ENCODE measurements at regions not wholly inside any gene's neighbourhood (a gene's known extent, or its start where the extent isn't known, plus 50 kb on each side); places are given as distances from the start of the nearest gene placed in this dataset.

GRCh38 chr4:4696530-4696929 is 154.7 kb upstream of the STX18 start:
- TF ChIP-seq CTCF (IDR thresholded peaks at IDR 0.05; ENCODE audit: poor library complexity, severe bottlenecking): no peak
- H3K27me3 ChIP-seq (ENCODE audit: insufficient read depth, poor library complexity, severe bottlenecking): no peaks in the 10 kb centered on the region
- H3K4me3 ChIP-seq (ENCODE audit: severe bottlenecking): no peak overlapping the region
- DNase-seq (ENCODE audit: low spot score): no peak
- ATAC-seq (ENCODE audit: low read depth): no peak
- H3K4me1 ChIP-seq (ENCODE audit: insufficient read depth, poor library complexity, severe bottlenecking): no peaks in the 10 kb centered on the region
- no peaks in the 10 kb centered on the region for H3K36me3 ChIP-seq (ENCODE audit: low read depth)
- no peak overlapping the region for H3K27ac ChIP-seq (ENCODE audit: poor library complexity, severe bottlenecking)
- no peaks in the 10 kb centered on the region for H3K9me3 ChIP-seq (ENCODE audit: severe bottlenecking)

- no peak for ATAC-seq (ENCODE audit: low read depth)
Measured at GRCh38 chr4:4695497-4695896, 153.6 kb upstream of the STX18 start.

GRCh38 chr4:4694827-4695226 is 153.0 kb upstream of the STX18 start:
- Histone ChIP-seq H3K27me3 (ENCODE audit: insufficient read depth, poor library complexity, severe bottlenecking) (no peaks in the 10 kb centered on the region), H3K27ac (ENCODE audit: poor library complexity, severe bottlenecking) (no peak overlapping the region), H3K4me3 (ENCODE audit: severe bottlenecking) (no peak overlapping the region), H3K9me3 (ENCODE audit: severe bottlenecking) (no peaks in the 10 kb centered on the region), H3K4me1 (ENCODE audit: insufficient read depth, poor library complexity, severe bottlenecking) (no peaks in the 10 kb centered on the region), H3K36me3 (ENCODE audit: low read depth) (no peaks in the 10 kb centered on the region)
- no peak for DNase-seq (ENCODE audit: low spot score)
- ATAC-seq (ENCODE audit: low read depth): no peak
- TF ChIP-seq CTCF (IDR thresholded peaks at IDR 0.05; ENCODE audit: poor library complexity, severe bottlenecking): no peak

More at GRCh38 chr4:4695497-4695896, 153.6 kb upstream of the STX18 start:
- no peak for DNase-seq (ENCODE audit: low spot score)
- Histone ChIP-seq H3K27ac (ENCODE audit: poor library complexity, severe bottlenecking) (no peak overlapping the region), H3K9me3 (ENCODE audit: severe bottlenecking) (no peaks in the 10 kb centered on the region), H3K4me1 (ENCODE audit: insufficient read depth, poor library complexity, severe bottlenecking) (no peaks in the 10 kb centered on the region), H3K27me3 (ENCODE audit: insufficient read depth, poor library complexity, severe bottlenecking) (no peaks in the 10 kb centered on the region), H3K36me3 (ENCODE audit: low read depth) (no peaks in the 10 kb centered on the region), H3K4me3 (ENCODE audit: severe bottlenecking) (no peak overlapping the region)
- no peak for TF ChIP-seq CTCF (IDR thresholded peaks at IDR 0.05; ENCODE audit: poor library complexity, severe bottlenecking)

- TF ChIP-seq CTCF (IDR thresholded peaks at IDR 0.05; ENCODE audit: poor library complexity, severe bottlenecking): no peak
Measured at GRCh38 chr4:4694296-4694772, 152.5 kb upstream of the STX18 start.

GRCh38 chr4:4693755-4694295 is 152.0 kb upstream of the STX18 start:
- Histone ChIP-seq H3K27ac (ENCODE audit: poor library complexity, severe bottlenecking) (no peak overlapping the region), H3K36me3 (ENCODE audit: low read depth) (no peaks in the 10 kb centered on the region), H3K9me3 (ENCODE audit: severe bottlenecking) (no peaks in the 10 kb centered on the region), H3K4me1 (ENCODE audit: insufficient read depth, poor library complexity, severe bottlenecking) (no peaks in the 10 kb centered on the region), H3K4me3 (ENCODE audit: severe bottlenecking) (no peak overlapping the region), H3K27me3 (ENCODE audit: insufficient read depth, poor library complexity, severe bottlenecking) (no peaks in the 10 kb centered on the region)
- ATAC-seq (ENCODE audit: low read depth) (no peak), DNase-seq (ENCODE audit: low spot score) (no peak)
- no peak for TF ChIP-seq CTCF (IDR thresholded peaks at IDR 0.05; ENCODE audit: poor library complexity, severe bottlenecking)

More at GRCh38 chr4:4694296-4694772, 152.5 kb upstream of the STX18 start:
- no peaks in the 10 kb centered on the region for H3K9me3 ChIP-seq (ENCODE audit: severe bottlenecking)
- H3K36me3 ChIP-seq (ENCODE audit: low read depth): no peaks in the 10 kb centered on the region
- no peak overlapping the region for H3K4me3 ChIP-seq (ENCODE audit: severe bottlenecking)
- ATAC-seq (ENCODE audit: low read depth) (no peak), DNase-seq (ENCODE audit: low spot score) (no peak)
- no peaks in the 10 kb centered on the region for H3K4me1 ChIP-seq (ENCODE audit: insufficient read depth, poor library complexity, severe bottlenecking)
- no peaks in the 10 kb centered on the region for H3K27me3 ChIP-seq (ENCODE audit: insufficient read depth, poor library complexity, severe bottlenecking)
- no peak overlapping the region for H3K27ac ChIP-seq (ENCODE audit: poor library complexity, severe bottlenecking)

Data from RWPE2 (cell line).